IMR-90 (cell line): ENCODE measurements at regions not wholly inside any gene's neighbourhood (a gene's known extent, or its start where the extent isn't known, plus 50 kb on each side); places are given as distances from the start of the nearest gene placed in this dataset.

Experiments
- ATAC-seq: fragments of 200-7000 bp; cut with Tn5 transposase; 2 replicates; pipeline ENCODE4 v1.9.1; 2020; ENCODE audit warnings: low read depth, mild to moderate bottlenecking, moderate library complexity
- BruUV-seq: library from RNA; stranded (reverse); fragments of 400-500 nt; replicated peaks from 2 replicates; lab custom pipeline; 2021; lab: Mats Ljungman, UMichigan
- CTCF ChIA-PET: fragments of 300-600 bp; formaldehyde crosslinking; extraction: SDS; loops from one replicate; lab custom pipeline; 2021; ENCODE audit warnings: antibody characterized with exemption; lab: Yijun Ruan, JAX
- POLR2A ChIA-PET: fragments of 300-600 bp; sonication (Branson Sonifier 250); formaldehyde crosslinking; loops from one replicate; lab custom pipeline; 2022; ENCODE audit warnings: antibody characterized with exemption; ENCODE audit not compliant: unreplicated experiment; lab: Charles Lee
- DNase-seq: peaks from one replicate; pipeline ENCODE4 v3.0.0; 2013
- H2AFZ ChIP-seq: replicated peaks from 2 replicates; pipeline ENCODE3; 2013; ENCODE audit warnings: low read length, mild to moderate bottlenecking; ENCODE audit not compliant: poor library complexity
- H2AK5ac ChIP-seq: 2 replicates; pipeline ENCODE4 v1.6.1; 2013; ENCODE audit warnings: low read depth, low read length, inconsistent platforms
- H2AK9ac ChIP-seq: replicated peaks from 2 replicates; pipeline ENCODE3; 2013; ENCODE audit warnings: mild to moderate bottlenecking, low read depth, low read length, moderate library complexity; ENCODE audit not compliant: poor library complexity
- H2BK120ac ChIP-seq: 2 replicates; pipeline ENCODE4 v1.6.1; 2013; ENCODE audit warnings: low read depth, low read length, inconsistent platforms
- H2BK15ac ChIP-seq: 3 replicates; pipeline ENCODE4 v1.6.1; 2013; ENCODE audit warnings: low read depth, low read length, inconsistent platforms
- H2BK20ac ChIP-seq: 2 replicates; pipeline ENCODE4 v1.6.1; 2013; ENCODE audit warnings: low read depth, mild to moderate bottlenecking, inconsistent platforms, low read length, moderate library complexity
- H2BK5ac ChIP-seq: 2 replicates; pipeline ENCODE4 v1.6.1; 2013; ENCODE audit warnings: mild to moderate bottlenecking, low read depth, low read length, inconsistent platforms; ENCODE audit not compliant: poor library complexity, severe bottlenecking
- H3K14ac ChIP-seq: replicated peaks from 2 replicates; pipeline ENCODE4 v1.6.1; 2013; ENCODE audit warnings: low read depth, low read length, inconsistent platforms
- H3K18ac ChIP-seq: 2 replicates; pipeline ENCODE4 v1.6.1; 2013; ENCODE audit warnings: low read depth, low read length, control low read depth
- H3K23ac ChIP-seq: 2 replicates; pipeline ENCODE4 v1.6.1; 2013; ENCODE audit warnings: low read depth, low read length, inconsistent platforms
- H3K27ac ChIP-seq: 2 replicates; pipeline ENCODE4 v1.5.1; 2013; ENCODE audit warnings: mild to moderate bottlenecking, control low read depth, low read length; ENCODE audit not compliant: insufficient read depth
- H3K27me3 ChIP-seq: 2 replicates; pipeline ENCODE4 v1.6.1; 2013; ENCODE audit warnings: low read length; ENCODE audit not compliant: control insufficient read depth, insufficient read depth
- H3K36me3 ChIP-seq: 2 replicates; pipeline ENCODE4 v1.6.1; 2013; ENCODE audit warnings: low read length, mixed read lengths; ENCODE audit not compliant: control insufficient read depth, insufficient read depth
- H3K4ac ChIP-seq: 2 replicates; pipeline ENCODE4 v1.6.1; 2013; ENCODE audit warnings: low read depth, low read length, inconsistent platforms
- H3K4me1 ChIP-seq: 2 replicates; pipeline ENCODE4 v1.6.1; 2013; ENCODE audit warnings: low read length, mixed read lengths; ENCODE audit not compliant: control insufficient read depth, insufficient read depth
- H3K4me2 ChIP-seq: 2 replicates; pipeline ENCODE4 v1.6.1; 2013; ENCODE audit warnings: low read depth, mild to moderate bottlenecking, control low read depth, low read length, moderate library complexity
- H3K4me3 ChIP-seq: 2 replicates; pipeline ENCODE4 v1.5.1; 2013; ENCODE audit warnings: low read depth, mild to moderate bottlenecking, control low read depth, low read length, moderate library complexity; ENCODE audit not compliant: insufficient read depth
- H3K56ac ChIP-seq: 2 replicates; pipeline ENCODE4 v1.6.1; 2013; ENCODE audit warnings: low read length, inconsistent platforms; ENCODE audit not compliant: insufficient read depth; ENCODE audit errors: extremely low read depth
- H3K79me1 ChIP-seq, 2 experiments: 2 replicates each; pipeline ENCODE4 v1.6.1; 2013; ENCODE audit warnings: low read length in 2 of 2, inconsistent platforms in 1 of 2, low read depth in 1 of 2
- H3K9ac ChIP-seq: 2 replicates; pipeline ENCODE4 v1.6.1; 2013; ENCODE audit warnings: low read depth, low read length, control low read depth
- H3K9me1 ChIP-seq: 2 replicates; pipeline ENCODE4 v1.6.1; 2013; ENCODE audit warnings: low read length, inconsistent platforms; ENCODE audit not compliant: insufficient read depth
- H3K9me3 ChIP-seq: 2 replicates; pipeline ENCODE4 v1.6.1; 2013; ENCODE audit warnings: low read length; ENCODE audit not compliant: control insufficient read depth, insufficient read depth
- H4K20me1 ChIP-seq: 2 replicates; pipeline ENCODE4 v1.6.1; 2013; ENCODE audit warnings: low read length, inconsistent platforms; ENCODE audit not compliant: insufficient read depth
- H4K5ac ChIP-seq: 2 replicates; pipeline ENCODE4 v1.6.1; 2013; ENCODE audit warnings: mild to moderate bottlenecking, low read depth, low read length, control low read depth
- H4K8ac ChIP-seq, 2 experiments: 2 replicates each; pipeline ENCODE4 v1.6.1; 2013; ENCODE audit warnings: low read depth in 2 of 2, low read length in 2 of 2, control low read depth in 1 of 2, inconsistent platforms in 1 of 2
- H4K91ac ChIP-seq: 2 replicates; pipeline ENCODE4 v1.6.1; 2013; ENCODE audit warnings: low read depth, low read length, inconsistent platforms; ENCODE audit not compliant: insufficient read depth
- BHLHE40 ChIP-seq: fragments of 150-350 bp; IDR thresholded peaks from 2 replicates; pipeline ENCODE4 v1.6.1; 2016; ENCODE audit warnings: mild to moderate bottlenecking, low read depth, low read length
- CEBPB ChIP-seq: IDR thresholded peaks from 2 replicates; pipeline ENCODE4 v1.6.1; 2012; ENCODE audit warnings: low read depth, low read length, improper control_type of control experiment
- CHD1 ChIP-seq: IDR thresholded peaks from 2 replicates; pipeline ENCODE4 v1.6.1; 2012; ENCODE audit warnings: low read depth, low read length, improper control_type of control experiment
- CTCF ChIP-seq: conservative IDR thresholded peaks from 2 replicates; pipeline ENCODE4 v1.5.1; 2012; ENCODE audit warnings: mild to moderate bottlenecking, low read depth, low read length, improper control_type of control experiment
- FOS ChIP-seq: fragments of 150-350 bp; IDR thresholded peaks from 2 replicates; pipeline ENCODE4 v1.6.1; 2016; ENCODE audit warnings: low read depth, low read length
- MAFK ChIP-seq: IDR thresholded peaks from 2 replicates; pipeline ENCODE4 v1.6.1; 2012; ENCODE audit warnings: low read depth, low read length, improper control_type of control experiment
- MAZ ChIP-seq: IDR thresholded peaks from 2 replicates; pipeline ENCODE4 v1.6.1; 2012; ENCODE audit warnings: low read depth, mild to moderate bottlenecking, low read length, improper control_type of control experiment, moderate library complexity, borderline replicate concordance
- MXI1 ChIP-seq: IDR thresholded peaks from 2 replicates; pipeline ENCODE4 v1.6.1; 2012; ENCODE audit warnings: low read depth, mild to moderate bottlenecking, low read length, moderate library complexity, borderline replicate concordance
- NFE2L2 ChIP-seq: fragments of 150-350 bp; IDR thresholded peaks from 2 replicates; pipeline ENCODE4 v1.6.1; 2016; ENCODE audit warnings: low read depth, mild to moderate bottlenecking, low read length
- POLR2A ChIP-seq: IDR thresholded peaks from 2 replicates; pipeline ENCODE4 v1.6.1; 2012; ENCODE audit warnings: mild to moderate bottlenecking, low read depth, low read length
- RAD21 ChIP-seq: IDR thresholded peaks from 2 replicates; pipeline ENCODE4 v1.6.1; 2012; ENCODE audit warnings: low read length, improper control_type of control experiment
- RCOR1 ChIP-seq: IDR thresholded peaks from 2 replicates; pipeline ENCODE4 v1.6.1; 2012; ENCODE audit warnings: mild to moderate bottlenecking, low read length, improper control_type of control experiment; ENCODE audit not compliant: insufficient replicate concordance
- RFX5 ChIP-seq: IDR thresholded peaks from 2 replicates; pipeline ENCODE4 v1.8.0; 2012; ENCODE audit warnings: low read depth, mild to moderate bottlenecking, low read length, moderate library complexity
- SMC3 ChIP-seq: fragments of 150-350 bp; IDR thresholded peaks from 2 replicates; pipeline ENCODE4 v1.6.1; 2016; ENCODE audit warnings: low read depth, mild to moderate bottlenecking, antibody characterized with exemption, low read length, moderate library complexity
- USF2 ChIP-seq: fragments of 150-350 bp; IDR thresholded peaks from 2 replicates; pipeline ENCODE4 v1.6.1; 2017; ENCODE audit warnings: mild to moderate bottlenecking, antibody characterized with exemption, low read length, low read depth
- WGBS, 2 experiments: methylation state at CpG; one replicate each; pipeline versions ENCODE4 v1.1.5 to v1.1.7; 2013; ENCODE audit warnings: missing lambda C conversion rate in 2 of 2; ENCODE audit not compliant: insufficient read length in 1 of 2; ENCODE audit errors: extremely low coverage in 2 of 2; 5-methylcytosine and 5-hydroxymethylcytosine counted together
- dilution Hi-C: fragments of 300-500 bp; cut with HindIII; formaldehyde crosslinking; loops from one replicate; pipeline ENCODE4 v1.14.3; 2018; ENCODE audit warnings: low sequenced_read_pairs; ENCODE audit not compliant: unreplicated experiment
- in situ Hi-C: fragments of 300-500 bp; cut with MboI; formaldehyde crosslinking; loops from 3 replicates; pipeline ENCODE4 v1.14.3; 2019; ENCODE audit warnings: low sequenced_read_pairs, inconsistent platforms, mixed read lengths
- intact Hi-C: fragments of 100-400 bp; cut with micrococcal nuclease; formaldehyde crosslinking; loops from 2 replicates; pipeline ENCODE4 v1.10.0; 2022
- TF ChIP-seq, protein P1 (sequence below): fragments of 150-350 bp; IDR thresholded peaks from 2 replicates; pipeline ENCODE4 v1.6.1; 2016; ENCODE audit warnings: low read depth, mild to moderate bottlenecking, low read length, moderate library complexity, borderline replicate concordance

- BruUV-seq: no TSS peak
Measured at GRCh38 chrX:94551831-94552230, 877.8 kb downstream of the FAM133A start.

More at GRCh38 chrX:94551831-94552230, 877.8 kb downstream of the FAM133A start:
- POLR2A ChIA-PET: no interaction called here
- Histone ChIP-seq H3K14ac (no peak overlapping the region), H3K56ac (no peak overlapping the region), H2BK15ac (no peak overlapping the region), H2BK20ac (no peak overlapping the region), H4K20me1 (no peaks in the 10 kb centered on the region), H3K4me3 (no peak overlapping the region), H3K27me3 (no peaks in the 10 kb centered on the region), H3K4ac (no peak overlapping the region), H3K18ac (no peak overlapping the region), H4K8ac (no peak overlapping the region), H3K4me2 (no peak overlapping the region), H2AFZ (no peak overlapping the region), H4K5ac (no peak overlapping the region), H3K9me1 (no peaks in the 10 kb centered on the region), H2BK120ac (no peak overlapping the region), H3K4me1 (no peaks in the 10 kb centered on the region), H3K9ac (no peak overlapping the region), H3K9me3 (no peaks in the 10 kb centered on the region; the same call in 1 of the 2 replicates), H4K91ac (no peak overlapping the region), H3K36me3 (no peaks in the 10 kb centered on the region), H2AK5ac (no peak overlapping the region), H3K27ac (no peak overlapping the region), H2AK9ac (no peak overlapping the region), H3K79me1 (no peaks in the 10 kb centered on the region), H3K23ac (no peak overlapping the region), H2BK5ac (no peak overlapping the region)
- dilution Hi-C loops (no loop called here), intact Hi-C loops (no loop called here), in situ Hi-C loops (no loop called here)
- TF ChIP-seq NFE2L2 (no peak), CTCF (no peak), FOS (no peak), MXI1 (no peak), USF2 (no peak), BHLHE40 (no peak), CEBPB (no peak), RCOR1 (no peak), MAFK (no peak), CHD1 (no peak), SMC3 (no peak), RAD21 (no peak), RFX5 (no peak), POLR2A (no peak), MAZ (no peak)
- TF ChIP-seq, protein P1, sequence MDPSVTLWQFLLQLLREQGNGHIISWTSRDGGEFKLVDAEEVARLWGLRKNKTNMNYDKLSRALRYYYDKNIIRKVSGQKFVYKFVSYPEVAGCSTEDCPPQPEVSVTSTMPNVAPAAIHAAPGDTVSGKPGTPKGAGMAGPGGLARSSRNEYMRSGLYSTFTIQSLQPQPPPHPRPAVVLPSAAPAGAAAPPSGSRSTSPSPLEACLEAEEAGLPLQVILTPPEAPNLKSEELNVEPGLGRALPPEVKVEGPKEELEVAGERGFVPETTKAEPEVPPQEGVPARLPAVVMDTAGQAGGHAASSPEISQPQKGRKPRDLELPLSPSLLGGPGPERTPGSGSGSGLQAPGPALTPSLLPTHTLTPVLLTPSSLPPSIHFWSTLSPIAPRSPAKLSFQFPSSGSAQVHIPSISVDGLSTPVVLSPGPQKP: no peak
- WGBS, 2 experiments: no CpG with 5 or more reads among the region's 4 CpGs
- ATAC-seq (no peak), DNase-seq (no peak)
- CTCF ChIA-PET: no interaction called here
